HEK293 (cell line): ENCODE measurements at regions not wholly inside any gene's neighbourhood (a gene's known extent, or its start where the extent isn't known, plus 50 kb on each side); places are given as distances from the start of the nearest gene placed in this dataset.

ENCODE experiments used
- CTCF ChIA-PET: fragments of 350-600 bp; formaldehyde crosslinking; extraction: SDS; loops from one replicate; lab custom pipeline; 2021; ENCODE audit warnings: antibody characterized with exemption; lab: Yijun Ruan, JAX
- POLR2A ChIA-PET: fragments of 300-600 bp; formaldehyde crosslinking; extraction: SDS; loops from one replicate; lab custom pipeline; 2020; ENCODE audit warnings: antibody characterized with exemption, inconsistent platforms; lab: Yijun Ruan, JAX
- H3K27ac ChIP-seq: fragments of 200-500 bp; sonication (Bioruptor generic); 2 replicates; pipeline ENCODE4 v1.5.1; 2014; ENCODE audit warnings: low read depth, low read length, control low read depth, inconsistent platforms; ENCODE audit errors: extremely low read depth
- H3K36me3 ChIP-seq, 2 experiments: fragments of 200-500 bp in 1 of 2; sonication (Bioruptor generic) in 1 of 2; 1 replicate in 1 of 2; 2 replicates in 1 of 2; pipeline ENCODE4 v1.5.1; 2014 to 2017; ENCODE audit warnings: inconsistent platforms in 2 of 2, low read length in 2 of 2; ENCODE audit not compliant: control insufficient read depth in 2 of 2, insufficient read depth in 1 of 2
- H3K4me1 ChIP-seq: fragments of 200-500 bp; sonication (Bioruptor generic); 2 replicates; pipeline ENCODE4 v1.5.1; 2014; ENCODE audit warnings: mild to moderate bottlenecking, low read length, inconsistent platforms; ENCODE audit not compliant: control insufficient read depth, insufficient read depth
- H3K4me3 ChIP-seq: 2 replicates; pipeline ENCODE4 v1.5.1; 2011; ENCODE audit warnings: low read depth, mild to moderate bottlenecking, control low read depth, low read length, moderate library complexity
- H3K9me3 ChIP-seq: fragments of 200-500 bp; sonication (Bioruptor generic); 2 replicates; pipeline ENCODE4 v1.5.1; 2014; ENCODE audit warnings: low read depth, low read length, inconsistent platforms; ENCODE audit not compliant: control insufficient read depth, insufficient read depth
- EGR2 ChIP-seq: fragments of 450-650 bp; formaldehyde crosslinking; IDR thresholded peaks from 2 replicates; pipeline ENCODE4 v1.5.1; 2016; ENCODE audit warnings: low read depth, missing biosample characterization, missing genetic modification characterization
- KLF1 ChIP-seq: fragments of 450-650 bp; formaldehyde crosslinking; IDR thresholded peaks from 2 replicates; pipeline ENCODE4 v1.5.1; 2016; ENCODE audit warnings: missing biosample characterization, missing genetic modification characterization
- PRDM10 ChIP-seq: fragments of 450-650 bp; formaldehyde crosslinking; IDR thresholded peaks from 2 replicates; pipeline ENCODE4 v1.5.1; 2016; ENCODE audit warnings: missing biosample characterization, missing genetic modification characterization
- ZBTB48 ChIP-seq: fragments of 450-650 bp; formaldehyde crosslinking; IDR thresholded peaks from 2 replicates; pipeline ENCODE4 v1.5.1; 2016; ENCODE audit warnings: missing biosample characterization, missing genetic modification characterization
- ZFHX2 ChIP-seq: fragments of 450-650 bp; formaldehyde crosslinking; conservative IDR thresholded peaks from 2 replicates; pipeline ENCODE4 v1.5.1; 2016; ENCODE audit warnings: missing biosample characterization, missing genetic modification characterization
- ZFP69B ChIP-seq: fragments of 450-650 bp; formaldehyde crosslinking; IDR thresholded peaks from 2 replicates; pipeline ENCODE4 v1.5.1; 2016; ENCODE audit warnings: missing biosample characterization, missing genetic modification characterization
- ZNF280D ChIP-seq: fragments of 450-650 bp; formaldehyde crosslinking; IDR thresholded peaks from 2 replicates; pipeline ENCODE4 v1.5.1; 2016; ENCODE audit warnings: missing biosample characterization, missing genetic modification characterization
- ZNF473 ChIP-seq: fragments of 450-650 bp; formaldehyde crosslinking; IDR thresholded peaks from 2 replicates; pipeline ENCODE4 v1.5.1; 2017; ENCODE audit warnings: missing biosample characterization, missing genetic modification characterization
- ZNF501 ChIP-seq: fragments of 450-650 bp; formaldehyde crosslinking; IDR thresholded peaks from 2 replicates; pipeline ENCODE4 v1.5.1; 2016; ENCODE audit warnings: missing biosample characterization, missing genetic modification characterization
- ZNF555 ChIP-seq: fragments of 450-650 bp; formaldehyde crosslinking; conservative IDR thresholded peaks from 2 replicates; pipeline ENCODE4 v1.5.1; 2017; ENCODE audit warnings: missing biosample characterization, mild to moderate bottlenecking, missing genetic modification characterization, inconsistent platforms
- ZNF580 ChIP-seq: fragments of 450-650 bp; formaldehyde crosslinking; IDR thresholded peaks from 2 replicates; pipeline ENCODE4 v1.5.1; 2016; ENCODE audit warnings: missing biosample characterization, missing genetic modification characterization
- ZNF621 ChIP-seq: fragments of 450-650 bp; formaldehyde crosslinking; IDR thresholded peaks from 2 replicates; pipeline ENCODE4 v1.5.1; 2017; ENCODE audit warnings: missing biosample characterization, missing genetic modification characterization
- ZNF623 ChIP-seq: fragments of 450-650 bp; formaldehyde crosslinking; IDR thresholded peaks from 2 replicates; pipeline ENCODE4 v1.5.1; 2016; ENCODE audit warnings: missing biosample characterization, missing genetic modification characterization
- ZNF692 ChIP-seq: fragments of 450-650 bp; formaldehyde crosslinking; IDR thresholded peaks from 2 replicates; pipeline ENCODE4 v1.5.1; 2016; ENCODE audit warnings: missing biosample characterization, missing genetic modification characterization
- ZSCAN16 ChIP-seq: fragments of 450-650 bp; formaldehyde crosslinking; IDR thresholded peaks from 2 replicates; pipeline ENCODE4 v1.5.1; 2016; ENCODE audit warnings: missing biosample characterization, missing genetic modification characterization
- ZSCAN4 ChIP-seq: fragments of 450-650 bp; formaldehyde crosslinking; IDR thresholded peaks from 2 replicates; pipeline ENCODE4 v1.5.1; 2017; ENCODE audit warnings: missing biosample characterization, missing genetic modification characterization

- POLR2A ChIA-PET: interaction anchor here (1.0 to 2.0 kb wide), 4 partner anchors 10 to 81 kb away, joined by 4 to 12 read pairs (median 5); no protein-coding TSS in a partner anchor
- no peak overlapping the region for H3K4me3 ChIP-seq
- no peak for TF ChIP-seq KLF1
- no peak for TF ChIP-seq ZFP69B (tag by site-specific recombination)
- no peak for TF ChIP-seq ZNF280D (tag by site-specific recombination)
- no peak for TF ChIP-seq ZNF473 (tag by site-specific recombination)
- H3K4me1 ChIP-seq: peaks cover 23% of the 10 kb centered on the region
- H3K9me3 ChIP-seq: no peaks in the 10 kb centered on the region
- CTCF ChIA-PET: interaction anchor here (1.6 kb wide), 1 partner anchor 70 kb away, joined by 7 read pairs; no protein-coding TSS in a partner anchor
- no peaks in the 10 kb centered on the region for H3K36me3 ChIP-seq
- H3K27ac ChIP-seq: peak overlapping the region; percentile 93
These were observed 81.8 kb downstream of the IRF2BPL start for GRCh38 chr14:76946753-76947077.

- no peaks in the 10 kb centered on the region for H3K36me3 ChIP-seq
- ChIA-PET POLR2A (interaction anchor here (1.4 kb wide), 1 partner anchor 85 kb away, joined by 5 read pairs; the partner anchor contains the start of gene IRF2BPL), CTCF (interaction anchor here (0.6 to 1.6 kb wide), 5 partner anchors 17 to 128 kb away, joined by 3 to 6 read pairs (median 4); no protein-coding TSS in a partner anchor)
- peaks cover 13% of the 10 kb centered on the region for H3K4me1 ChIP-seq
- peak; percentile 91 for TF ChIP-seq ZNF623 (tag by site-specific recombination)
- no peak for TF ChIP-seq ZNF580 (tag by site-specific recombination)
- TF ChIP-seq ZSCAN16 (tag by site-specific recombination): no peak
- H3K9me3 ChIP-seq: no peaks in the 10 kb centered on the region
- H3K4me3 ChIP-seq: no peak overlapping the region
- H3K27ac ChIP-seq: no peak overlapping the region
These were observed 85.4 kb downstream of the IRF2BPL start for GRCh38 chr14:76943072-76943471.

- POLR2A ChIA-PET: interaction anchor here (1.4 kb wide), 1 partner anchor 86 kb away, joined by 5 read pairs; the partner anchor contains the start of gene IRF2BPL
- no peaks in the 10 kb centered on the region for H3K9me3 ChIP-seq
These were observed 86.3 kb downstream of the IRF2BPL start for GRCh38 chr14:76941946-76942805.

GRCh38 chr14:76941544-76941943 is 87.0 kb downstream of the IRF2BPL start:
- ChIA-PET POLR2A (no interaction called here), CTCF (interaction anchor here (0.7 kb wide), 1 partner anchor 977 kb away, joined by 4 read pairs; no protein-coding TSS in a partner anchor)
- Histone ChIP-seq H3K4me3 (no peak overlapping the region), H3K9me3 (no peaks in the 10 kb centered on the region), H3K36me3 (no peaks in the 10 kb centered on the region), H3K4me1 (peaks cover 4% of the 10 kb centered on the region), H3K27ac (no peak overlapping the region)
- TF ChIP-seq ZNF555 (tag by site-specific recombination) (no peak), PRDM10 (no peak), ZNF621 (tag by site-specific recombination) (no peak), ZNF692 (no peak), ZBTB48 (no peak), ZNF501 (tag by site-specific recombination) (no peak)

More at GRCh38 chr14:76941946-76942805, 86.3 kb downstream of the IRF2BPL start:
- Histone ChIP-seq H3K4me1 (peaks cover 10% of the 10 kb centered on the region), H3K36me3 (no peaks in the 10 kb centered on the region)
- TF ChIP-seq EGR2 (tag by site-specific recombination): peak; percentile 65
- TF ChIP-seq ZSCAN4 (tag by site-specific recombination): no peak
- peak; percentile 84 for TF ChIP-seq ZFHX2 (tag by site-specific recombination)
- TF ChIP-seq, all 188 proteins: peak for 2
- no peak overlapping the region for H3K27ac ChIP-seq
- CTCF ChIA-PET: interaction anchor here (0.6 to 1.6 kb wide), 5 partner anchors 17 to 978 kb away, joined by 3 to 6 read pairs (median 4); no protein-coding TSS in a partner anchor
- no peak overlapping the region for H3K4me3 ChIP-seq
